Neural progenitor cell (in vitro differentiated cells): ENCODE measurements at regions not wholly inside any gene's neighbourhood (a gene's known extent, or its start where the extent isn't known, plus 50 kb on each side); places are given as distances from the start of the nearest gene placed in this dataset.

ENCODE experiments used
- DNase-seq: peaks from one replicate; pipeline ENCODE4 v3.0.0-alpha.2; 2016; ENCODE audit warnings: low spot score
- H2AFZ ChIP-seq: fragments of 200-600 bp; sonication (generic); replicated peaks from 2 replicates; pipeline ENCODE4 v1.6.1; 2016; ENCODE audit warnings: antibody characterized with exemption
- H3F3A ChIP-seq: fragments of 200-600 bp; sonication (generic); 2 replicates; pipeline ENCODE4 v1.6.1; 2016; ENCODE audit warnings: antibody characterized with exemption, low read depth
- H3K27ac ChIP-seq: fragments of 200-600 bp; sonication (generic); 2 replicates; pipeline ENCODE4 v1.5.1; 2016; ENCODE audit warnings: mild to moderate bottlenecking
- H3K27me3 ChIP-seq: fragments of 200-600 bp; sonication (generic); 2 replicates; pipeline ENCODE4 v1.6.1; 2016; ENCODE audit warnings: mild to moderate bottlenecking, moderate library complexity
- H3K36me3 ChIP-seq: fragments of 200-600 bp; sonication (generic); 2 replicates; pipeline ENCODE4 v1.5.1; 2016
- H3K4me1 ChIP-seq: fragments of 200-600 bp; sonication (generic); 2 replicates; pipeline ENCODE4 v1.6.1; 2016; ENCODE audit warnings: mixed run types
- H3K4me2 ChIP-seq: fragments of 200-600 bp; sonication (generic); 2 replicates; pipeline ENCODE4 v1.6.1; 2016
- H3K4me3 ChIP-seq: fragments of 200-600 bp; sonication (generic); 2 replicates; pipeline ENCODE4 v1.5.1; 2016
- H3K79me2 ChIP-seq: fragments of 200-600 bp; sonication (generic); 2 replicates; pipeline ENCODE4 v1.6.1; 2016; ENCODE audit warnings: low read depth
- H3K9ac ChIP-seq: fragments of 200-600 bp; sonication (generic); 2 replicates; pipeline ENCODE4 v1.6.1; 2016
- H3K9me3 ChIP-seq: fragments of 200-600 bp; sonication (generic); 2 replicates; pipeline ENCODE4 v1.5.1; 2016; ENCODE audit warnings: low read depth
- H4K20me1 ChIP-seq: fragments of 200-600 bp; sonication (generic); 2 replicates; pipeline ENCODE4 v1.6.1; 2016; ENCODE audit warnings: low read depth
- H3K27ac Mint-ChIP-seq: 3 replicates; pipeline ENCODE4 v1.8.0; 2021; ENCODE audit warnings: mixed read lengths
- H3K27me3 Mint-ChIP-seq: 2 replicates; pipeline ENCODE4 v1.8.0; 2022; ENCODE audit warnings: low read depth, mild to moderate bottlenecking, inconsistent platforms, moderate library complexity, mixed read lengths; ENCODE audit not compliant: insufficient read depth
- H3K36me3 Mint-ChIP-seq: 3 replicates; pipeline ENCODE4 v1.8.0; 2021; ENCODE audit warnings: mixed read lengths
- H3K4me1 Mint-ChIP-seq: 3 replicates; pipeline ENCODE4 v1.8.0; 2021; ENCODE audit warnings: mixed read lengths
- H3K4me3 Mint-ChIP-seq: 3 replicates; pipeline ENCODE4 v1.8.0; 2021; ENCODE audit warnings: mild to moderate bottlenecking, moderate library complexity, mixed read lengths
- H3K9me3 Mint-ChIP-seq: 3 replicates; pipeline ENCODE4 v1.8.0; 2020; ENCODE audit warnings: mixed read lengths
- EZH2 ChIP-seq: fragments of 200-600 bp; sonication (generic); IDR thresholded peaks from 2 replicates; pipeline ENCODE4 v1.6.1; 2017; ENCODE audit warnings: antibody characterized with exemption, mild to moderate bottlenecking, moderate library complexity
- EZH2phosphoT487 ChIP-seq: fragments of 200-600 bp; sonication (generic); IDR thresholded peaks from 2 replicates; pipeline ENCODE4 v1.6.1; 2017; ENCODE audit warnings: antibody characterized with exemption
- TF ChIP-seq, protein P1 (sequence below): fragments of 200-600 bp; sonication (generic); IDR thresholded peaks from 2 replicates; pipeline ENCODE4 v1.5.1; 2017; ENCODE audit warnings: antibody characterized with exemption, mild to moderate bottlenecking

DNA sequence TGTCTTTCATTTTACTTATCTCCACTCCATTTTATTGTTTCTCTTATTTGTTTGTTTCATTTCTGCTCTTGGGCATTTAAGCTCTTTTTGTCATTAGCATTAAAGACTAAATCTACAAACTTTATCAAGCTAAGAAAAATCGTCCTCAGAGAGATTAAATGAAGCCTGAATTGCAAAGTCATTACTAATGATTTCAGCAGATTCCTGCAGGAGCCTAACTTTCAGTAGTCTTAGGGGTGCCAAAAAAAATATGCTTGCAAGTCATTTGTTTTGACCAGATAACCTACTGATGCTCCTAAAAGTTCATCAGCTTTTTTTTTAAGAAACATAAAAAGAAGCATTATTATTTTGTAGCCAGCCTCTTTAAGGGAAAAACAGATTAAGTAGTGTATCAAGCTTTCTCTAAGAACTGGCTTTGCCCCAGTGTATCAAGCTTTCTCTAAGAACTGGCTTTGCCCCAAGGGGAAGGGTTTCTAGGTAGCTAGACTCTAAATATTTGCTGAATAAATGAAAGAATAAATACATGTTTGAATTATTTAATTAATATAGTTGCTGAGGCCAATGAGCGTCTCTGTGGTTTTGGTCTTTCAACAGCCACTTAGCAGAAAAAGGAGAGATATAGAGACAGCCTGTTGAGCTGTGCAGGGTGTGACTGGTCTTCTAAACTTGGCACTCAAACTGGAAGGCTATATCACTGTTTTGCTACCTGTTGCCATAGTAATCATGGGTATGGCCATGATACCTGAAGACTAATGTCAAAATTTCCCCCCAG lies 174.2 kb downstream of the BTC start:
- Mint-ChIP-seq H3K4me1 (no peaks in the 10 kb centered on the region), H3K27ac (no peak overlapping the region), H3K36me3 (no peaks in the 10 kb centered on the region), H3K9me3 (peaks cover 5% of the 10 kb centered on the region), H3K27me3 (no peaks in the 10 kb centered on the region), H3K4me3 (no peak overlapping the region)
- TF ChIP-seq EZH2 (no peak), EZH2phosphoT487 (no peak)
- TF ChIP-seq, protein P1, sequence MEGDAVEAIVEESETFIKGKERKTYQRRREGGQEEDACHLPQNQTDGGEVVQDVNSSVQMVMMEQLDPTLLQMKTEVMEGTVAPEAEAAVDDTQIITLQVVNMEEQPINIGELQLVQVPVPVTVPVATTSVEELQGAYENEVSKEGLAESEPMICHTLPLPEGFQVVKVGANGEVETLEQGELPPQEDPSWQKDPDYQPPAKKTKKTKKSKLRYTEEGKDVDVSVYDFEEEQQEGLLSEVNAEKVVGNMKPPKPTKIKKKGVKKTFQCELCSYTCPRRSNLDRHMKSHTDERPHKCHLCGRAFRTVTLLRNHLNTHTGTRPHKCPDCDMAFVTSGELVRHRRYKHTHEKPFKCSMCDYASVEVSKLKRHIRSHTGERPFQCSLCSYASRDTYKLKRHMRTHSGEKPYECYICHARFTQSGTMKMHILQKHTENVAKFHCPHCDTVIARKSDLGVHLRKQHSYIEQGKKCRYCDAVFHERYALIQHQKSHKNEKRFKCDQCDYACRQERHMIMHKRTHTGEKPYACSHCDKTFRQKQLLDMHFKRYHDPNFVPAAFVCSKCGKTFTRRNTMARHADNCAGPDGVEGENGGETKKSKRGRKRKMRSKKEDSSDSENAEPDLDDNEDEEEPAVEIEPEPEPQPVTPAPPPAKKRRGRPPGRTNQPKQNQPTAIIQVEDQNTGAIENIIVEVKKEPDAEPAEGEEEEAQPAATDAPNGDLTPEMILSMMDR = no peak
- Histone ChIP-seq H3K27me3 (no peaks in the 10 kb centered on the region), H3K4me1 (no peaks in the 10 kb centered on the region), H3K9ac (no peak overlapping the region), H3K36me3 (no peaks in the 10 kb centered on the region), H3K4me3 (no peak overlapping the region), H3K9me3 (no peaks in the 10 kb centered on the region), H4K20me1 (no peaks in the 10 kb centered on the region), H2AFZ (no peak overlapping the region), H3K79me2 (no peaks in the 10 kb centered on the region), H3F3A (no peaks in the 10 kb centered on the region), H3K27ac (no peak overlapping the region), H3K4me2 (no peak overlapping the region)
- no peak for DNase-seq

DNA sequence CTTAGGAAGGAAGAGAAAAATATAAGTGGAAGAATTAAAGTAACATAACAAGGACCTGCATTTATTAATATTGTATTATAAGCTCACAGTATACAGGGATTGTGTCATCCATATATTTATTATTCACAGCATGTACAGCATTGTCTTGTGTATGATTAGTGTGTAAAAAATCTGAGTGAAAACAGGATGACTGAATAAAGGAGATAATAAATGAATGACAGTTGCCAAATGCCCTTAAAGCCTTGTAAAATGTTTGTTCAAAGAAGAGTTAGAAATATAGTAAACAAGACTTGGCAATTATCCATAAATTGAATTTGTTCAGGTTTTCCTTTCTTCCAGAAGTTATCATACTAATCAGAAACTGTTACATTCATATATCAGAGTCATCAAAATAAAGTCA lies 172.7 kb downstream of the BTC start:
- Histone ChIP-seq H3K27ac (no peak overlapping the region), H3K4me3 (no peak overlapping the region), H3K4me2 (no peak overlapping the region), H3F3A (no peaks in the 10 kb centered on the region), H4K20me1 (no peaks in the 10 kb centered on the region), H2AFZ (no peak overlapping the region), H3K36me3 (no peaks in the 10 kb centered on the region), H3K27me3 (no peaks in the 10 kb centered on the region), H3K9ac (no peak overlapping the region), H3K9me3 (no peaks in the 10 kb centered on the region), H3K79me2 (no peaks in the 10 kb centered on the region), H3K4me1 (no peaks in the 10 kb centered on the region)
- TF ChIP-seq EZH2phosphoT487 (no peak), EZH2 (no peak)
- TF ChIP-seq, protein P1 = no peak
- H3K36me3 Mint-ChIP-seq = no peaks in the 10 kb centered on the region
- no peaks in the 10 kb centered on the region for H3K4me1 Mint-ChIP-seq
- no peak overlapping the region for H3K27ac Mint-ChIP-seq
- H3K9me3 Mint-ChIP-seq = peaks cover 3% of the 10 kb centered on the region
- no peaks in the 10 kb centered on the region for H3K27me3 Mint-ChIP-seq
- H3K4me3 Mint-ChIP-seq = no peak overlapping the region
- no peak for DNase-seq

DNA sequence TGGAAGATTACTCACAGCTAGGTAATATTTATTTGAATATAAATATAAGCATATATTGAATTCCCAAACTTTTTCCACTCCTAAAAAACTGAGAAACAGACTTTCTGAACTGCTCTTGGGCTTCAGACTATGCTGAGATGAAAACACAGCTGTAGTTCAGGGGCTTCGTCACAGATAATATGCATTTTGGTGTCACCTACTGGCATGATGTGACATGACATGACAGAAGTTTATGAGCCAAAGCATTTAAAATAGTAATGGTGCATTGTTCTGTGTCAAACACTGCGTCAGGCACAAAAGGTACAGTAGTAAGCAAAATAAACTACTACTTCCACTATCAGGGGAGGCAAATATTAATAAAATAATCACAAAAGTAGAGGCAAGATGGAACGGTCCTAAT lies 171.3 kb downstream of the BTC start:
- no peak overlapping the region for H3K27ac ChIP-seq
- Mint-ChIP-seq H3K4me3 (no peak overlapping the region), H3K27me3 (no peaks in the 10 kb centered on the region), H3K4me1 (no peaks in the 10 kb centered on the region), H3K27ac (no peak overlapping the region), H3K9me3 (no peaks in the 10 kb centered on the region), H3K36me3 (no peaks in the 10 kb centered on the region)
- H2AFZ ChIP-seq = no peak overlapping the region
- no peak for TF ChIP-seq EZH2phosphoT487
- TF ChIP-seq, protein P1 = peak; percentile 63
- DNase-seq = peak; percentile 45
- H4K20me1 ChIP-seq = no peaks in the 10 kb centered on the region
- H3K27me3 ChIP-seq = no peaks in the 10 kb centered on the region
- no peak overlapping the region for H3K4me3 ChIP-seq
- H3K9me3 ChIP-seq = no peaks in the 10 kb centered on the region
- H3K4me2 ChIP-seq = no peak overlapping the region
- H3K79me2 ChIP-seq = no peaks in the 10 kb centered on the region
- no peaks in the 10 kb centered on the region for H3K4me1 ChIP-seq
- no peaks in the 10 kb centered on the region for H3F3A ChIP-seq
- H3K9ac ChIP-seq = no peak overlapping the region
- no peaks in the 10 kb centered on the region for H3K36me3 ChIP-seq
